Gastroesophageal sphincter (tissue), 4 donors: ENCODE measurements at regions not wholly inside any gene's neighbourhood (a gene's known extent, or its start where the extent isn't known, plus 50 kb on each side); places are given as distances from the start of the nearest gene placed in this dataset.

ENCODE experiments used
- ATAC-seq: fragments of 150-250 bp; one replicate; pipeline ENCODE4 v1.9.1; 2016; ENCODE audit warnings: mild to moderate bottlenecking, moderate library complexity
- H3K27ac ChIP-seq, 4 donors: fragments of 200-600 bp; sonication (generic) in 3 of 4; 1 replicate in 3 of 4; 2 replicates in 1 of 4; pipeline ENCODE4 v1.5.1; 2016 to 2019
- H3K27me3 ChIP-seq: fragments of 200-600 bp; sonication (generic); one replicate; pipeline ENCODE4 v1.5.1; 2019
- H3K36me3 ChIP-seq, 2 donors: fragments of 200-600 bp; sonication (generic); one replicate each; pipeline ENCODE4 v1.5.1; 2019; ENCODE audit warnings: control low read depth in 1 of 2
- H3K4me1 ChIP-seq, 3 donors: fragments of 200-600 bp; sonication (generic); 1 replicate in 2 of 3; 2 replicates in 1 of 3; pipeline ENCODE4 v1.5.1; 2016 to 2019; ENCODE audit warnings: control low read depth in 2 of 3
- H3K4me3 ChIP-seq, 2 donors: fragments of 200-600 bp; sonication (generic); one replicate each; pipeline ENCODE4 v1.5.1; 2019; ENCODE audit warnings: mild to moderate bottlenecking in 1 of 2, moderate library complexity in 1 of 2
- H3K9me3 ChIP-seq, 3 donors: fragments of 200-600 bp; sonication (generic); one replicate each; pipeline ENCODE4 v1.5.1; 2017 to 2019; ENCODE audit warnings: control low read depth in 2 of 3
- CTCF ChIP-seq, 4 experiments: fragments of 200-600 bp in 2 of 4; fragments of 450-650 bp in 2 of 4; sonication (generic) in 1 of 4; IDR thresholded peaks; one replicate each; pipeline ENCODE4 v1.5.1; 2017 to 2019; ENCODE audit warnings: antibody characterized with exemption in 4 of 4, mild to moderate bottlenecking in 2 of 4, moderate library complexity in 2 of 4
- EP300 ChIP-seq: sonication (generic); formaldehyde crosslinking; IDR thresholded peaks from one replicate; pipeline ENCODE4 v1.6.1; 2017; ENCODE audit warnings: antibody characterized with exemption, mild to moderate bottlenecking
- POLR2A ChIP-seq, 2 donors: fragments of 450-650 bp; IDR thresholded peaks; one replicate each; pipeline ENCODE4 v1.6.1; 2017; ENCODE audit warnings: antibody characterized with exemption in 2 of 2, mild to moderate bottlenecking in 2 of 2, moderate library complexity in 1 of 2
- POLR2AphosphoS5 ChIP-seq: sonication (generic); formaldehyde crosslinking; IDR thresholded peaks from one replicate; pipeline ENCODE4 v1.6.1; 2017; ENCODE audit warnings: antibody characterized with exemption
- WGBS, 2 donors: methylation state at CpG; one replicate each; pipeline ENCODE4 v1.1.5; 2018; ENCODE audit warnings: low coverage in 1 of 2; 5-methylcytosine and 5-hydroxymethylcytosine counted together

GRCh38 chr1:172742599-172743500 lies 83.9 kb downstream of the FASLG start:
- WGBS, 2 donors: 6 to 23% methylated on average over 5 to 7 of the region's 8 CpGs
- no peak overlapping the region for H3K4me3 ChIP-seq
- no peak for ATAC-seq
- H3K36me3 ChIP-seq: no peaks in the 10 kb centered on the region
- H3K9me3 ChIP-seq: no peaks in the 10 kb centered on the region
- H3K27ac ChIP-seq: no peak overlapping the region
- H3K27me3 ChIP-seq: peaks cover 4% of the 10 kb centered on the region
- TF ChIP-seq POLR2AphosphoS5 (no peak), CTCF (IDR thresholded peaks at IDR 0.05) (peak; percentile 50 to 75 (median 59))
- H3K4me1 ChIP-seq: peaks cover 4 to 21% (median 14%) of the 10 kb centered on the region in 3 donors

- no peaks in the 10 kb centered on the region for H3K36me3 ChIP-seq
- TF ChIP-seq CTCF (IDR thresholded peaks at IDR 0.05): peak; percentile 20 to 70 (median 64)
- TF ChIP-seq POLR2AphosphoS5: no peak
- WGBS, 2 donors: 29 to 50% methylated on average over 1 to 2 of the region's 2 CpGs
- peak overlapping the region in 1 of 4 donors; percentile 69 for H3K27ac ChIP-seq
- ATAC-seq: peak; percentile 70
- H3K4me3 ChIP-seq: no peak overlapping the region
- peaks cover 4% of the 10 kb centered on the region for H3K27me3 ChIP-seq
- peaks cover 4 to 21% (median 14%) of the 10 kb centered on the region in 3 donors for H3K4me1 ChIP-seq
- no peaks in the 10 kb centered on the region for H3K9me3 ChIP-seq
These were observed 86.1 kb downstream of the FASLG start for GRCh38 chr1:172745014-172745413.

- H3K27ac ChIP-seq: peak overlapping the region; percentile 18 to 69 (median 50)
- WGBS, 2 donors: 40 to 55% methylated on average over 3 of the region's 3 CpGs
These were observed 87.4 kb downstream of the FASLG start for GRCh38 chr1:172746091-172746949.

GRCh38 chr1:172748201-172748600 lies 89.3 kb downstream of the FASLG start:
- Histone ChIP-seq H3K4me1 (peaks cover 4 to 21% (median 14%) of the 10 kb centered on the region in 3 donors), H3K4me3 (no peak overlapping the region), H3K27ac (no peak overlapping the region), H3K27me3 (no peaks in the 10 kb centered on the region), H3K36me3 (no peaks in the 10 kb centered on the region), H3K9me3 (no peaks in the 10 kb centered on the region)
- no peak for ATAC-seq
- WGBS, 2 donors: 96% methylated on average over 14 of the region's 24 CpGs; no CpG with 5 or more reads in 1 of the 2 donors
- TF ChIP-seq CTCF (IDR thresholded peaks at IDR 0.05) (no peak), POLR2A (IDR thresholded peaks at IDR 0.05) (no peak), EP300 (no peak)

More at GRCh38 chr1:172746091-172746949, 87.4 kb downstream of the FASLG start:
- Histone ChIP-seq H3K9me3 (no peaks in the 10 kb centered on the region), H3K36me3 (no peaks in the 10 kb centered on the region), H3K4me3 (no peak overlapping the region), H3K4me1 (peaks cover 4 to 21% (median 14%) of the 10 kb centered on the region in 3 donors), H3K27me3 (peaks cover 4% of the 10 kb centered on the region)
- TF ChIP-seq POLR2A (IDR thresholded peaks at IDR 0.05): no peak
- no peak for TF ChIP-seq EP300
- peak; percentile 77 for TF ChIP-seq POLR2AphosphoS5
- peak; percentile 79 for ATAC-seq

- H3K27me3 ChIP-seq: no peaks in the 10 kb centered on the region
- TF ChIP-seq POLR2A (IDR thresholded peaks at IDR 0.05) (no peak), POLR2AphosphoS5 (peak; percentile 8)
- 82 to 100% methylated on average over 1 of the region's 1 CpG for WGBS, 2 donors
These were observed 92.8 kb downstream of the FASLG start for GRCh38 chr1:172751683-172752082.

More at GRCh38 chr1:172751683-172752082, 92.8 kb downstream of the FASLG start:
- Histone ChIP-seq H3K4me3 (no peak overlapping the region), H3K4me1 (peaks cover 0 to 2% (median 1%) of the 10 kb centered on the region in 3 donors), H3K36me3 (no peaks in the 10 kb centered on the region), H3K27ac (no peak overlapping the region), H3K9me3 (no peaks in the 10 kb centered on the region)
- ATAC-seq: peak; percentile 81
